GM19328 (cell line): ENCODE measurements at regions not wholly inside any gene's neighbourhood (a gene's known extent, or its start where the extent isn't known, plus 50 kb on each side); places are given as distances from the start of the nearest gene placed in this dataset.

Experiments used
- ATAC-seq: cut with Tn5 transposase; IDR thresholded peaks from one replicate; pipeline ENCODE4 v1.9.1; 2021; ENCODE audit warnings: mild to moderate bottlenecking, moderate library complexity; ENCODE audit not compliant: unreplicated experiment

- no peak for ATAC-seq
Measured at GRCh38 chr1:222306011-222306410, 241.9 kb downstream of the HHIPL2 start.

GRCh38 chr1:222301652-222302051, 246.3 kb downstream of the HHIPL2 start:
- ATAC-seq = no peak

GRCh38 chr1:222299524-222299923, 248.4 kb downstream of the HHIPL2 start:
- no peak for ATAC-seq

- no peak for ATAC-seq
Measured at GRCh38 chr1:222290866-222291265, 257.0 kb downstream of the HHIPL2 start.

- no peak for ATAC-seq
Measured at GRCh38 chr1:222288053-222288452, 259.9 kb downstream of the HHIPL2 start.

GRCh38 chr1:222286011-222286410, 261.9 kb downstream of the HHIPL2 start:
- ATAC-seq = no peak

GRCh38 chr1:222285526-222285925, 262.4 kb downstream of the HHIPL2 start:
- no peak for ATAC-seq

GRCh38 chr1:222284466-222284865, 263.4 kb downstream of the HHIPL2 start:
- no peak for ATAC-seq

GRCh38 chr1:222283147-222283768, 264.6 kb downstream of the HHIPL2 start:
- ATAC-seq = no peak

GRCh38 chr1:222279591-222279990, 268.3 kb downstream of the HHIPL2 start:
- no peak for ATAC-seq

GRCh38 chr1:222278501-222278900, 269.4 kb downstream of the HHIPL2 start:
- ATAC-seq = no peak

- ATAC-seq = no peak
Measured at GRCh38 chr1:222275729-222276465, 272.0 kb downstream of the HHIPL2 start.

GRCh38 chr1:222275001-222275728, 272.7 kb downstream of the HHIPL2 start:
- no peak for ATAC-seq

GRCh38 chr1:222266223-222267196, 281.4 kb downstream of the HHIPL2 start:
- no peak for ATAC-seq

GRCh38 chr1:222263791-222264190, 284.1 kb downstream of the HHIPL2 start:
- no peak for ATAC-seq

GRCh38 chr1:222257027-222257426, 290.9 kb downstream of the HHIPL2 start:
- no peak for ATAC-seq

GRCh38 chr1:222256058-222256457, 291.8 kb downstream of the HHIPL2 start:
- ATAC-seq = no peak

- no peak for ATAC-seq
Measured at GRCh38 chr1:222252788-222253187, 295.1 kb downstream of the HHIPL2 start.

GRCh38 chr1:222251847-222252246, 296.1 kb downstream of the HHIPL2 start:
- ATAC-seq = no peak

- no peak for ATAC-seq
Measured at GRCh38 chr1:222250376-222250775, 297.5 kb downstream of the HHIPL2 start.

GRCh38 chr1:222247811-222248310, 300.0 kb downstream of the HHIPL2 start:
- ATAC-seq = no peak
